Gastrocnemius medialis (tissue), 4 donors: ENCODE measurements at regions not wholly inside any gene's neighbourhood (a gene's known extent, or its start where the extent isn't known, plus 50 kb on each side); places are given as distances from the start of the nearest gene placed in this dataset.

Experiments
- ATAC-seq, 2 donors: fragments of 150-250 bp; one replicate each; pipeline ENCODE4 v1.9.1; 2016
- DNase-seq, 2 donors: peaks; one replicate each; pipeline ENCODE4 v3.0.0-alpha.2; 2019
- H3K27ac ChIP-seq, 4 donors: fragments of 200-600 bp; sonication (generic); 1 replicate in 1 of 4; 2 replicates in 3 of 4; pipeline ENCODE4 v1.5.1; 2016 to 2018; ENCODE audit warnings: mild to moderate bottlenecking in 2 of 4, moderate library complexity in 1 of 4
- H3K27me3 ChIP-seq, 3 donors: fragments of 200-600 bp; sonication (generic) in 2 of 3; 1 replicate in 1 of 3; 2 replicates in 2 of 3; pipeline versions ENCODE4 v1.5.1 to v1.6.0; 2016 to 2019; ENCODE audit warnings: mild to moderate bottlenecking in 1 of 3, moderate library complexity in 1 of 3
- H3K36me3 ChIP-seq, 2 donors: fragments of 200-600 bp; sonication (generic) in 1 of 2; one replicate each; pipeline ENCODE4 v1.5.1; 2017 to 2018
- H3K4me1 ChIP-seq, 2 donors: fragments of 200-600 bp; sonication (generic) in 1 of 2; one replicate each; pipeline ENCODE4 v1.5.1; 2016 to 2017; ENCODE audit warnings: mild to moderate bottlenecking in 2 of 2
- H3K4me3 ChIP-seq, 4 donors: fragments of 200-600 bp; sonication (generic) in 3 of 4; 1 replicate in 1 of 4; 2 replicates in 3 of 4; pipeline ENCODE4 v1.5.1; 2016 to 2019; ENCODE audit warnings: mild to moderate bottlenecking in 2 of 4
- H3K9me3 ChIP-seq, 3 donors: fragments of 200-600 bp; sonication (generic) in 2 of 3; 1 replicate in 1 of 3; 2 replicates in 2 of 3; pipeline ENCODE4 v1.5.1; 2016 to 2019
- POLR2A ChIP-seq, 2 donors: fragments of 450-650 bp; IDR thresholded peaks; one replicate each; pipeline ENCODE4 v1.6.1; 2017; ENCODE audit warnings: antibody characterized with exemption in 2 of 2, mild to moderate bottlenecking in 2 of 2, moderate library complexity in 2 of 2
- in situ Hi-C, 4 donors: fragments of 200-750 bp; cut with MboI; loops; one replicate each; pipeline versions ENCODE4 v1.15.0 to v1.8.0; 2017; ENCODE audit warnings: low sequenced_read_pairs in 4 of 4
- intact Hi-C: fragments of 100-400 bp; cut with DNase I; formaldehyde crosslinking; loops from one replicate; pipeline ENCODE4 v1.15.1; 2023; ENCODE audit warnings: low total_unique reads
- TF ChIP-seq, protein P1 (sequence below), 5 experiments: fragments of 450-650 bp in 3 of 5; fragments of 200-600 bp in 2 of 5; sonication (generic) in 2 of 5; IDR thresholded peaks in 4 of 5; conservative IDR thresholded peaks in 1 of 5; 1 replicate in 4 of 5; 2 replicates in 1 of 5; pipeline ENCODE4 v1.5.1; 2016 to 2019; ENCODE audit warnings: antibody characterized with exemption in 5 of 5, mild to moderate bottlenecking in 3 of 5, moderate library complexity in 3 of 5

DNA sequence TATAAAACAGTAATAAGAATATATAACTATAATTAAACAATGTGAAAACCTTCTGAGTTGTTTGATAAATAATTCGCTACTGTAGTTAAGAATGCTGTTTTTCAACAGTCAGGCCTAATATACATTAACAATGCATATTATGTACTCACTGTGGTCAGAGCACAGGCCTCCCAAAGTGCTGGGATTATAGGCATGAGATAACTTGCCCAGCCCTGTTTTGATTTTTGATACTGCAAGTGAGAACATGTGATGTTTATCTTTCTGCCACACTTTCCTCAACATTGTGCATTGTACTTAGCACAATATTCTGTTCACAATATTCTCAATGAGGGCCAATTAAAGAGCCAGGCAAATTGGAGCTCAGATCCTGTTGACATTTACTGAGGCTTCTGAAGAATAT lies 274.5 kb upstream of the RARB start:
- TF ChIP-seq, protein P1, sequence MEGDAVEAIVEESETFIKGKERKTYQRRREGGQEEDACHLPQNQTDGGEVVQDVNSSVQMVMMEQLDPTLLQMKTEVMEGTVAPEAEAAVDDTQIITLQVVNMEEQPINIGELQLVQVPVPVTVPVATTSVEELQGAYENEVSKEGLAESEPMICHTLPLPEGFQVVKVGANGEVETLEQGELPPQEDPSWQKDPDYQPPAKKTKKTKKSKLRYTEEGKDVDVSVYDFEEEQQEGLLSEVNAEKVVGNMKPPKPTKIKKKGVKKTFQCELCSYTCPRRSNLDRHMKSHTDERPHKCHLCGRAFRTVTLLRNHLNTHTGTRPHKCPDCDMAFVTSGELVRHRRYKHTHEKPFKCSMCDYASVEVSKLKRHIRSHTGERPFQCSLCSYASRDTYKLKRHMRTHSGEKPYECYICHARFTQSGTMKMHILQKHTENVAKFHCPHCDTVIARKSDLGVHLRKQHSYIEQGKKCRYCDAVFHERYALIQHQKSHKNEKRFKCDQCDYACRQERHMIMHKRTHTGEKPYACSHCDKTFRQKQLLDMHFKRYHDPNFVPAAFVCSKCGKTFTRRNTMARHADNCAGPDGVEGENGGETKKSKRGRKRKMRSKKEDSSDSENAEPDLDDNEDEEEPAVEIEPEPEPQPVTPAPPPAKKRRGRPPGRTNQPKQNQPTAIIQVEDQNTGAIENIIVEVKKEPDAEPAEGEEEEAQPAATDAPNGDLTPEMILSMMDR (IDR thresholded peaks at IDR 0.05 in 4 of 5, conservative IDR thresholded peaks at IDR 0.05 in 1 of 5), result no peak
- TF ChIP-seq POLR2A (IDR thresholded peaks at IDR 0.05), result no peak
- no peak for ATAC-seq

DNA sequence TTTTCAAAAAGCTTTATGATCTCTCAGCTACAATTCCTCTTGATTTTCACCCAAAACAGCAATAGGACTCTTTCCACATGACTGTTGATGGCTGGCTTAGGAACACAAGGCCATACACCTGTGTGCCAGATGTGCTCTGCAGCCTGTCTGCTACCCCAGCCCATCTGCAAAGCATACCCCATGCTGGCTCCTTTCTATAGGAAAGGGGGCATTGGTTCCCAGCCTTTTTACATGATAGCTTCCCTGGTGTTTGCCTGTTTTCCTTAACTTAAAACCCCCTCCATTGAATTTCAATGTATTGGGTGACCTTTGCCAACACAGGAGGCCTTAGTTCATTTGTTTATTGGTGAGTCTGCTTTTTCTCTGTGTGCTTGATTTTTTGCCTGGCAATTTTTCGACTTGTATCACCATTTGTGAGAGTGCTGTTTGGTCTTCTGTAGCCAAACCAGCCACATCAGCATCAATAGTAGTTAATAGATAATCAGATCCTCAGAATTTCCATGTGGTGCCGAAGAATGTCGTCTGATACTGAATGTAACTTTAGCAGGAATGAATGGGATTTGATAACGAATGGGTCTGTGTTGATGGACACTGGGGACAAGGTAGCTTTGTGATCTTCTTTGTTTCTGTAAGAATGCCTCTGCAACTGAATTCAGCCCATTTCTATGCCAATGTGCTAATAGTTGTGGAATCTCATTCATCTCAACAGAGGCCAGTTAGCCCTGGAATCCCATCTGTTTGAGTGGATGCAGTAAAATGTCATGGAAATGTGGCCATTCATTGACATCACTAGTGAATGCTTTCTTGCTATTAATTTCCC lies 272.2 kb upstream of the RARB start:
- no peak for ATAC-seq
- in situ Hi-C loops, result no loop called here

More for the DNA sequence above, 274.5 kb upstream of the RARB start:
- Histone ChIP-seq H3K27me3 (no peaks in the 10 kb centered on the region), H3K4me3 (no peak overlapping the region), H3K27ac (no peak overlapping the region), H3K4me1 (peaks cover 0 to 5% of the 10 kb centered on the region in 2 donors), H3K36me3 (no peaks in the 10 kb centered on the region), H3K9me3 (no peaks in the 10 kb centered on the region)
- intact Hi-C loops (no loop called here), in situ Hi-C loops (no loop called here)
- no peak for DNase-seq

DNA sequence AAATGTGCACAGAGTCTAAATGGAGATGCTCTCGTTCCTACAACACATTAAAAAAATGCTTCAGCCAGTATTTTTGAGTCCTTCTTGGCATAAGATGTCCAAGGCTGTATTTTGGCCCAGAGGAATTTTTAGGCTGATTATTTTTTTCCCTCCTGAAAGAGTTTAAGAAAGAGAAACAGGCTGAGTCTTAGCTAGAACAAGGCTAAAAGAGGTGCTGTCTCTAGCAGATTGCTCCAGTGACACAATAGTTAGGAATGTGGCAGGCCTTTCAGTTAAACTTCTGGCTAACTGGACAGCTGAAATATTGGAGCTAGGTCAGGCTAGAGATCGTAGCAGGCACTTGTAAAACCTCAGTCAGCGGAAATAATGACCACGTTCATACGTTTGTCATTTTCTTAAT lies 271.4 kb upstream of the RARB start:
- DNase-seq (peak in 1 of 2 donors; percentile 2), ATAC-seq (peak; percentile 80 to 82)
- Histone ChIP-seq H3K9me3 (no peaks in the 10 kb centered on the region), H3K4me3 (no peak overlapping the region), H3K27ac (no peak overlapping the region), H3K4me1 (peaks cover 0 to 5% of the 10 kb centered on the region in 2 donors), H3K36me3 (no peaks in the 10 kb centered on the region), H3K27me3 (no peaks in the 10 kb centered on the region)
- intact Hi-C loops, result no loop called here
- no peak for TF ChIP-seq POLR2A (IDR thresholded peaks at IDR 0.05)
- in situ Hi-C loops, result no loop called here

More for the DNA sequence above, 272.2 kb upstream of the RARB start:
- Histone ChIP-seq H3K27me3 (no peaks in the 10 kb centered on the region), H3K4me3 (no peak overlapping the region), H3K27ac (no peak overlapping the region), H3K36me3 (no peaks in the 10 kb centered on the region), H3K4me1 (peaks cover 0 to 5% of the 10 kb centered on the region in 2 donors), H3K9me3 (no peaks in the 10 kb centered on the region)
- intact Hi-C loops, result no loop called here
- TF ChIP-seq, protein P1 (IDR thresholded peaks at IDR 0.05 in 4 of 5, conservative IDR thresholded peaks at IDR 0.05 in 1 of 5), result no peak
- TF ChIP-seq POLR2A (IDR thresholded peaks at IDR 0.05), result no peak
- DNase-seq, result no peak

DNA sequence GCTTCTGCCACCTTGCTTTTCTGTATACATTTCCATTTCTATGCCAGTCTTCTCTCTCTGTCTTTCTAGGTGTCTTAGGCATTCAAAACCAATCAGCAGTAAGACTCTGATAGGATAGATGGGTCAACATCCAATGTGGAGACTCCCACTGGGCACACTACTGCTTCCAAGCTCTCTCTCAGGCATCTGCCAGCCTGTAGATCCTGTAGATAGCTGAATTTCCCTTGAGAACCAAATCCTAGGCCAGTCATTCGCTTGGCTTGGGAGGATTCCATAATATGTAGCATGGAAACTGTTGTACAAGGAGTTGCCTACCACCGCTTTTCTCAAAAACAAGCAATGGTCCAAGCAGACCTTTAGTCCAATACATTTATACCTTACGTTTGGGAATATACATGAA lies 262.8 kb upstream of the RARB start:
- no peak for TF ChIP-seq POLR2A (IDR thresholded peaks at IDR 0.05)
- TF ChIP-seq, protein P1 (IDR thresholded peaks at IDR 0.05 in 4 of 5, conservative IDR thresholded peaks at IDR 0.05 in 1 of 5), result no peak
- in situ Hi-C loops, result no loop called here
- DNase-seq, result no peak
- Histone ChIP-seq H3K27me3 (no peaks in the 10 kb centered on the region), H3K4me3 (no peak overlapping the region), H3K27ac (no peak overlapping the region), H3K9me3 (no peaks in the 10 kb centered on the region), H3K4me1 (no peaks in the 10 kb centered on the region), H3K36me3 (no peaks in the 10 kb centered on the region)
- intact Hi-C loops, result no loop called here
- no peak for ATAC-seq

DNA sequence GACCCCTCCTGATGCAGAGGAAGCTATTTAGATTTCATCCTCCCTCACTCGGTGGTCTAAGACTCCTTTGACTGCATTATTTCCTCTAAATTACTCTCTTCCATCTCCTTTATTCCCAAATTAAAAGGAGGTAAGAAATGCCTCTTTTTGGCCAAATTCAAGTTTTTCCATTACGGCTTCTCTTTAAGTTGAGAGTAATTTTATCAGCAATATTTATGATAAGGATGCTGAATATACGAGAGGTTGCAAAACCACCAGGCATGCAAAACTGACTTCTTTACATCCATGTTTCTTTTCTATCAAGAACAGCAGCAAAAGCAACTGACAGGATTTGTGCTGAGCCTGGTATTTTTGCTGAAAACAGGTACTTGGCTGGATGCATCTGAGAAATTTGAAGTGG lies 262.0 kb upstream of the RARB start:
- no peak for ATAC-seq
- H3K4me3 ChIP-seq, result no peak overlapping the region
- no peak overlapping the region for H3K27ac ChIP-seq
- DNase-seq, result no peak
- TF ChIP-seq POLR2A (IDR thresholded peaks at IDR 0.05), result no peak
- TF ChIP-seq, protein P1 (IDR thresholded peaks at IDR 0.05 in 4 of 5, conservative IDR thresholded peaks at IDR 0.05 in 1 of 5), result no peak
- intact Hi-C loops (no loop called here), in situ Hi-C loops (no loop called here)
- no peaks in the 10 kb centered on the region for H3K36me3 ChIP-seq
- no peaks in the 10 kb centered on the region for H3K9me3 ChIP-seq
- no peaks in the 10 kb centered on the region for H3K27me3 ChIP-seq
- H3K4me1 ChIP-seq, result no peaks in the 10 kb centered on the region
